ENCODE measurements at regions not wholly inside any gene's neighbourhood (a gene's known extent, or its start where the extent isn't known, plus 50 kb on each side); places are given as distances from the start of the nearest gene placed in this dataset.

GRCh38 chr12:76290963-76291859 is 57.0 kb downstream of the BBS10 start:
- WGBS (ENCODE audit: insufficient coverage) = no CpG with 5 or more reads among the region's 3 CpGs
- H3K79me2 ChIP-seq (ENCODE audit: control insufficient read depth, insufficient read depth, low read length) = no peaks in the 10 kb centered on the region
- DNase-seq (no peak), ATAC-seq (ENCODE audit: low read depth) (no peak)
- Mint-ChIP-seq H3K27ac (no peak overlapping the region), H3K9me3 (ENCODE audit: insufficient read depth) (peaks cover 4% of the 10 kb centered on the region), H3K27me3 (peaks cover 17% of the 10 kb centered on the region), H3K4me3 (no peak overlapping the region), H3K4me1 (no peaks in the 10 kb centered on the region)
- H3K36me3 ChIP-seq (replicated peaks in 1 of 2; ENCODE audit: control extremely low read depth in 1 of 2, control insufficient read depth in 1 of 2, extremely low read depth in 1 of 2, insufficient read depth in 2 of 2, low read length in 1 of 2) = no peaks in the 10 kb centered on the region
- no peaks in the 10 kb centered on the region for H3K27me3 ChIP-seq (replicated peaks in 1 of 4; ENCODE audit: control extremely low read depth in 1 of 4, control insufficient read depth in 3 of 4, insufficient read depth in 4 of 4, low read length in 3 of 4)
- ChIA-PET POLR2A (no interaction called here), CTCF (no interaction called here)
- H3K27ac ChIP-seq (ENCODE audit: low read length in 2 of 2) = no peak overlapping the region
- H4K20me1 ChIP-seq (ENCODE audit: control insufficient read depth, insufficient read depth, low read length, poor library complexity, severe bottlenecking) = no peaks in the 10 kb centered on the region
- no peak overlapping the region for H3K4me3 ChIP-seq (ENCODE audit: control extremely low read depth in 1 of 5, extremely low read depth in 1 of 5, insufficient read depth in 1 of 5, low read depth in 2 of 5, low read length in 4 of 5)
- H3K4me1 ChIP-seq (ENCODE audit: control insufficient read depth in 2 of 2, insufficient read depth in 2 of 2, low read length in 2 of 2) = no peaks in the 10 kb centered on the region
- intact Hi-C loops (cut with micrococcal nuclease) = no loop called here
- TF ChIP-seq, protein P1, sequence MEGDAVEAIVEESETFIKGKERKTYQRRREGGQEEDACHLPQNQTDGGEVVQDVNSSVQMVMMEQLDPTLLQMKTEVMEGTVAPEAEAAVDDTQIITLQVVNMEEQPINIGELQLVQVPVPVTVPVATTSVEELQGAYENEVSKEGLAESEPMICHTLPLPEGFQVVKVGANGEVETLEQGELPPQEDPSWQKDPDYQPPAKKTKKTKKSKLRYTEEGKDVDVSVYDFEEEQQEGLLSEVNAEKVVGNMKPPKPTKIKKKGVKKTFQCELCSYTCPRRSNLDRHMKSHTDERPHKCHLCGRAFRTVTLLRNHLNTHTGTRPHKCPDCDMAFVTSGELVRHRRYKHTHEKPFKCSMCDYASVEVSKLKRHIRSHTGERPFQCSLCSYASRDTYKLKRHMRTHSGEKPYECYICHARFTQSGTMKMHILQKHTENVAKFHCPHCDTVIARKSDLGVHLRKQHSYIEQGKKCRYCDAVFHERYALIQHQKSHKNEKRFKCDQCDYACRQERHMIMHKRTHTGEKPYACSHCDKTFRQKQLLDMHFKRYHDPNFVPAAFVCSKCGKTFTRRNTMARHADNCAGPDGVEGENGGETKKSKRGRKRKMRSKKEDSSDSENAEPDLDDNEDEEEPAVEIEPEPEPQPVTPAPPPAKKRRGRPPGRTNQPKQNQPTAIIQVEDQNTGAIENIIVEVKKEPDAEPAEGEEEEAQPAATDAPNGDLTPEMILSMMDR (IDR thresholded peaks at IDR 0.05) = no peak
- no peak for TF ChIP-seq EZH2 (IDR thresholded peaks at IDR 0.05; ENCODE audit: borderline replicate concordance, insufficient read depth, low read depth, low read length, poor library complexity, severe bottlenecking)
- peaks cover 0 to 4% (median 0%) of the 10 kb centered on the region in 3 donors for H3K9me3 ChIP-seq (ENCODE audit: control extremely low read depth in 1 of 3, control insufficient read depth in 2 of 3, insufficient read depth in 1 of 3, low read length in 2 of 3)
- H2AFZ ChIP-seq (ENCODE audit: insufficient read depth, low read depth, low read length, poor library complexity, severe bottlenecking) = no peak overlapping the region
- H3K9ac ChIP-seq (ENCODE audit: low read length) = no peak overlapping the region
- no peak overlapping the region for H3K4me2 ChIP-seq (replicated peaks; ENCODE audit: low read depth, low read length, poor library complexity, severe bottlenecking)

DNA sequence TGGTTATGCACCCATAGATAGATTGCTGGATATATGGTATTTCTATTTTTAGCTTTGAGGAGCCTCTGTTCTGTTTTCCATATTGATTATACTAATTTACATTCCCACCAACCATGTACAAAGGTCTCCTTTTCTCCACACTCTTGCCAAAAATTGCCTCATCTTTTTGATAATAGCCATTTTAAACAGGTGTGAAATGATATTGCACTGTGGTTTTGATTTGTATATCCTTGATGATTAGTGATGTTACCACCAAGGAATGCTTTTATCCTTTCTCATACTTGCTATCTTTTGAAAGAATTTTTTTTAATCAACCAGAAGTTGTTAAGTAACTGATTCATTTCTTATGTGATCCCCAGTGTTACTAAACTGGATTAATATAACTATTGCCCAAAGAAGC is 60.0 kb downstream of the BBS10 start:
- H3K9me3 ChIP-seq (ENCODE audit: control extremely low read depth in 1 of 3, control insufficient read depth in 2 of 3, insufficient read depth in 1 of 3, low read length in 2 of 3) = peaks cover 0 to 4% (median 0%) of the 10 kb centered on the region in 3 donors
- Mint-ChIP-seq H3K4me3 (no peak overlapping the region), H3K9me3 (ENCODE audit: insufficient read depth) (peaks cover 4% of the 10 kb centered on the region), H3K4me1 (no peaks in the 10 kb centered on the region), H3K27ac (no peak overlapping the region), H3K27me3 (peaks cover 21% of the 10 kb centered on the region)
- no peak overlapping the region for H3K4me2 ChIP-seq (replicated peaks; ENCODE audit: low read depth, low read length, poor library complexity, severe bottlenecking)
- H3K9ac ChIP-seq (ENCODE audit: low read length) = no peak overlapping the region
- no peaks in the 10 kb centered on the region for H3K4me1 ChIP-seq (ENCODE audit: control insufficient read depth in 2 of 2, insufficient read depth in 2 of 2, low read length in 2 of 2)
- ATAC-seq (ENCODE audit: low read depth) = no peak
- H2AFZ ChIP-seq (ENCODE audit: insufficient read depth, low read depth, low read length, poor library complexity, severe bottlenecking) = no peak overlapping the region
- H3K79me2 ChIP-seq (ENCODE audit: control insufficient read depth, insufficient read depth, low read length) = no peaks in the 10 kb centered on the region
- POLR2A ChIA-PET = no interaction called here
- intact Hi-C loops (cut with micrococcal nuclease) = no loop called here
- no peaks in the 10 kb centered on the region for H4K20me1 ChIP-seq (ENCODE audit: control insufficient read depth, insufficient read depth, low read length, poor library complexity, severe bottlenecking)
- CTCF ChIA-PET = no interaction called here
- TF ChIP-seq, protein P1 (IDR thresholded peaks at IDR 0.05) = no peak
- no peak for TF ChIP-seq EZH2 (IDR thresholded peaks at IDR 0.05; ENCODE audit: borderline replicate concordance, insufficient read depth, low read depth, low read length, poor library complexity, severe bottlenecking)
- no peak for DNase-seq
- H3K36me3 ChIP-seq (replicated peaks in 1 of 2; ENCODE audit: control extremely low read depth in 1 of 2, control insufficient read depth in 1 of 2, extremely low read depth in 1 of 2, insufficient read depth in 2 of 2, low read length in 1 of 2) = no peaks in the 10 kb centered on the region
- no peak overlapping the region for H3K4me3 ChIP-seq (ENCODE audit: control extremely low read depth in 1 of 5, extremely low read depth in 1 of 5, insufficient read depth in 1 of 5, low read depth in 2 of 5, low read length in 4 of 5)
- H3K27ac ChIP-seq (ENCODE audit: low read length in 2 of 2) = no peak overlapping the region
- H3K27me3 ChIP-seq (replicated peaks in 1 of 4; ENCODE audit: control extremely low read depth in 1 of 4, control insufficient read depth in 3 of 4, insufficient read depth in 4 of 4, low read length in 3 of 4) = no peaks in the 10 kb centered on the region
